OCI-LY7 (cell line): ENCODE measurements at regions not wholly inside any gene's neighbourhood (a gene's known extent, or its start where the extent isn't known, plus 50 kb on each side); places are given as distances from the start of the nearest gene placed in this dataset.

ENCODE experiments used
- CTCF ChIP-seq: fragments of 200-600 bp; sonication (generic); conservative IDR thresholded peaks from 2 replicates; pipeline ENCODE4 v1.5.1; 2014; ENCODE audit warnings: mild to moderate bottlenecking, antibody characterized with exemption, low read length, moderate library complexity, mixed read lengths
- EZH2phosphoT487 ChIP-seq: fragments of 200-600 bp; sonication (generic); IDR thresholded peaks from 2 replicates; pipeline ENCODE4 v1.6.1; 2018; ENCODE audit warnings: low read depth, borderline replicate concordance, mild to moderate bottlenecking, mixed run types, antibody characterized with exemption, low read length, moderate library complexity, mixed read lengths

- TF ChIP-seq CTCF = no peak
- no peak for TF ChIP-seq EZH2phosphoT487
Observed at GRCh38 chr12:58189893-58190292, 248.5 kb downstream of the ATP23 start.
